ENCODE measurements at regions not wholly inside any gene's neighbourhood (a gene's known extent, or its start where the extent isn't known, plus 50 kb on each side); places are given as distances from the start of the nearest gene placed in this dataset.

- TF ChIP-seq, protein P1, sequence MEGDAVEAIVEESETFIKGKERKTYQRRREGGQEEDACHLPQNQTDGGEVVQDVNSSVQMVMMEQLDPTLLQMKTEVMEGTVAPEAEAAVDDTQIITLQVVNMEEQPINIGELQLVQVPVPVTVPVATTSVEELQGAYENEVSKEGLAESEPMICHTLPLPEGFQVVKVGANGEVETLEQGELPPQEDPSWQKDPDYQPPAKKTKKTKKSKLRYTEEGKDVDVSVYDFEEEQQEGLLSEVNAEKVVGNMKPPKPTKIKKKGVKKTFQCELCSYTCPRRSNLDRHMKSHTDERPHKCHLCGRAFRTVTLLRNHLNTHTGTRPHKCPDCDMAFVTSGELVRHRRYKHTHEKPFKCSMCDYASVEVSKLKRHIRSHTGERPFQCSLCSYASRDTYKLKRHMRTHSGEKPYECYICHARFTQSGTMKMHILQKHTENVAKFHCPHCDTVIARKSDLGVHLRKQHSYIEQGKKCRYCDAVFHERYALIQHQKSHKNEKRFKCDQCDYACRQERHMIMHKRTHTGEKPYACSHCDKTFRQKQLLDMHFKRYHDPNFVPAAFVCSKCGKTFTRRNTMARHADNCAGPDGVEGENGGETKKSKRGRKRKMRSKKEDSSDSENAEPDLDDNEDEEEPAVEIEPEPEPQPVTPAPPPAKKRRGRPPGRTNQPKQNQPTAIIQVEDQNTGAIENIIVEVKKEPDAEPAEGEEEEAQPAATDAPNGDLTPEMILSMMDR (IDR thresholded peaks at IDR 0.05; ENCODE audit: insufficient read depth, low read depth, low read length), result no peak
- H3K4me3 ChIP-seq (ENCODE audit: low read depth, low read length), result no peak overlapping the region
- DNase-seq (ENCODE audit: low read depth), result no peak
Observed at GRCh38 chr4:8704632-8705031, 112.1 kb downstream of the CPZ start.

- no peak overlapping the region for H3K4me3 ChIP-seq (ENCODE audit: low read depth, low read length)
- DNase-seq (ENCODE audit: low read depth), result no peak
- TF ChIP-seq, protein P1 (IDR thresholded peaks at IDR 0.05; ENCODE audit: insufficient read depth, low read depth, low read length), result no peak
Observed at GRCh38 chr4:8703857-8704495, 111.4 kb downstream of the CPZ start.

DNA sequence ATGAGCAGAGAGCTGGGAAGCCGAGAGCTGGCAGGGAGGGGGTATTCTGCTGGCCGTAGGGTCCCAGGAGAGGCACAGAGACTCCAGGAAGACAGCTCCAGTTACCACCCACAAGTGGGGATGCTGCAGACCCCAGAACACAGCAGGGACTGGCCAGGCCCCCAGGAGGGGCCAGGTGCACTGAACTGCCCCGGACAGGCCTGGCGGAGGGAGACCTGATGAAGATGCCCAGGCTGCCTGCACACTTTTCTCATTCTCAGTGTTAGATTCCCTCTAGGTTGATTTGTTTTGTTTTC lies 110.8 kb downstream of the CPZ start:
- TF ChIP-seq, protein P1 (IDR thresholded peaks at IDR 0.05; ENCODE audit: insufficient read depth, low read depth, low read length), result no peak
- DNase-seq (ENCODE audit: low read depth), result no peak
- no peak overlapping the region for H3K4me3 ChIP-seq (ENCODE audit: low read depth, low read length)

DNA sequence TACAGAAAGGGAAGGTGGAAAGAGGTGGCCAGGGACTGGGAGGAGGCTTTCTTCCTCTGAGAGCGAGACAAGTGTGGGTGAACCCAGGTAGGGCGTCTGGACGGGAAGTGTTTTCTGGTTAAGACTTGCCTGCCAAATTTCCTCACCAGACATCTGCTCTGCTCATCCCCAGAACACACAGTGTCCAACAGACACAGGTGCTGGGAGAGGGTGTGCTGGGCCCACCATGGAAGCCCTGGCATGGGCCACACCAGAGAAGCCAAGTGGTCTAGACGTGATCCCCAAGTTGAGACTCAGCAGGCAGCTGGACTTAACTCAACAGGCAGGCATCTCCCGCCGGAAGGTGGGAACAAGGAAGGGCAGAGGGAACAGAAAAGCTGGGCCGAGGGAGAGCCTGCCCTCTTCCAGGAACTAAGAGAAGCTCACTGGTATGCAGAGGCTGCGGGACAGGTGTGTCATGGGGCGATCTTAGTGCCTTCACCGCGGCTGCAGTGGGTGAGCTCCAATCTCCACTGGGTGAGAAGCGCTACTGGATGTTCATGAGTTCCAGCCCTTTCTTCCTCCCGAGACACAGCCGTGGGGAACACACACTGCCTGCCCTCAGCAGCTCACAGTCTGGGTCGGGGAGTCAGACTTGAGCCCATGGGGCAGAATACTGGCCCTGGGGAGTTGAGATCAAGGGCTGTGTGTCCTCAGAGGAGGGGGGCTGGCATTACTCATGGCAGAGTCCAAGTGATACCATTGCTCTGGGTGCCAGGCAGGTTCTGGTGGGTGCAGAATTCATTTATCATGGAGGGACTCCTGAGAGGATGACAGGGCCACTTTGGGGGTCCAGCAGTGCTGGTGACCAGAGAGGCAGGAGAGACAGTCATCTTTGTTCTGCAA lies 110.2 kb downstream of the CPZ start:
- H3K4me3 ChIP-seq (ENCODE audit: low read depth, low read length), result no peak overlapping the region
- TF ChIP-seq, protein P1 (IDR thresholded peaks at IDR 0.05; ENCODE audit: insufficient read depth, low read depth, low read length), result no peak
- no peak for DNase-seq (ENCODE audit: low read depth)

DNA sequence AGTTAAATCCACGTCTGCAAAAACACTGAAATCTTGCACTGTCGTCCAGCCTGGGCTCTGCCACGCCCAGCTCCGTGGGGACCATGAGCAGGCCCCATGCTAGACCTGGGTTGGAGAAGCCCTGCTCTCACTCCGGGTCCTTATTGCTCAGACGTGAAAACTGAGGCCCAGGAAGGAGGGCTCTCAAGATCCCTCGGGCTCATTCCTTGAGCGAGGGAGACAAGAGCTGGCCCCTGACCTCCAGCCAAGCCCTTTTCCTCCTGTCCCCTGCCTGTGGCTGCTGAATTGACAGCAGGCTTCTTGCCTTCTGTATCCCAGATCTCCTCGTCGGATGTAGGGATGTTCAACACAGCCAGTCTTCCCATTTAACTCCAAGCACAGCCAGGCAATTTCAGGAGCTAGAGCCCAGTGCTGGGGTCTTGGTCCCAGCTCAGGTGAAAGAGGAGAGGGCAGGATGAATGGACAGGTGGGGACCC lies 109.5 kb downstream of the CPZ start:
- no peak for DNase-seq (ENCODE audit: low read depth)
- TF ChIP-seq, protein P1 (IDR thresholded peaks at IDR 0.05; ENCODE audit: insufficient read depth, low read depth, low read length), result no peak
- no peak overlapping the region for H3K4me3 ChIP-seq (ENCODE audit: low read depth, low read length)

DNA sequence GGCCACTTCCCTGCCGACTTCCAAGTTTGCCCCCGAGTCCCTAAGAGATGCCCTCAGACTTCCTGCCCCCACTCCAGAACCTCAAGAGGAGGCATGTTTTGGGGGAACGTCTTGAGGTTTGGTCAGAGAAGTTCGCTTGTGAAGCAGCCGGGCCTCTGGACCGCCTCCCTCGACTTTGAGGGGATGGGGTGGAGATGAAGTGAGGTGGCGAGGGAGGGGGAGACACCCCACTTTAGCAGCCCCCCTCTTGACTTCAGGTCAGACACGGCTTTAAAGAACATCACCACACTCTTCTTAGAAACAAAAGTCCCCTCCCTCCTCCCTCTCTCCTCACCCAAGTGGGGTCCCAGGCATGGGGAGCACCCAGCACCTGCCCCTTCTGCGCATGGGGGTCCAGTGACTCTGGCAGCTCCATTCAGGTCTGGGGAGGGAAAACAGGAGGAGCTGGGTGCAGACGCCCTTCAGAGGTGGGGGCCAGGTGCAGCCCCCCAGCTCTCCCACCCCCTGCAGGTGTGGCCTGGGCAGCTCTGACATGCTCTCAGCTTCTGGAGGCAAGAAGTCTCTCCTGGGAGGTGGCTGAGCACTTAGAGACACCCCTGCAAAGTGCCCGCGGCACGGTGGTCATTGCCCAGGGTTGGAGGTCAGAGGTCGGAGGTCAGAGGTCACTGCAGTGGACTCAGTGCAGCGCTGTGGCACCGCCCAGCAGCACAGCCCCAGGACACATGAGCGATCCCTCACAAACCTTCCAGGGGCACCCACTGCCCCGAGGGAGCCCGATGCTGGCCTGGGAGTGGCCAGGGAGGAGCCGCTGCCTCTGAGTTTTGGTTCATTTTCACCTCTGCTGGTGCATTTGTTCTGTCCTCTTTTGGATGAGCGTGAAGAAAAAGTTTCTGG lies 108.8 kb downstream of the CPZ start:
- DNase-seq (ENCODE audit: low read depth), result no peak
- TF ChIP-seq, protein P1 (IDR thresholded peaks at IDR 0.05; ENCODE audit: insufficient read depth, low read depth, low read length), result no peak
- no peak overlapping the region for H3K4me3 ChIP-seq (ENCODE audit: low read depth, low read length)
